K562 (cell line): ENCODE measurements at regions not wholly inside any gene's neighbourhood (a gene's known extent, or its start where the extent isn't known, plus 50 kb on each side); places are given as distances from the start of the nearest gene placed in this dataset.

ENCODE experiments used
- ATAC-seq: fragments of 200-7000 bp; cut with Tn5 transposase; 3 replicates; pipeline ENCODE4 v1.9.1; 2020; ENCODE audit warnings: moderate library complexity
- BruUV-seq: library from RNA; stranded (reverse); fragments of 400-500 nt; replicated peaks from 2 replicates; lab custom pipeline; 2021; lab: Mats Ljungman, UMichigan
- CTCF ChIA-PET: fragments of 300-600 bp; formaldehyde crosslinking; extraction: SDS; loops from one replicate; lab custom pipeline; 2021; ENCODE audit warnings: low intra/inter-chr PET ratio; lab: Yijun Ruan, JAX
- POLR2A ChIA-PET: fragments of 300-600, 350-650 bp; sonication (Branson Sonifier 250); formaldehyde crosslinking; extraction: SDS; loops from one replicate; lab custom pipeline; 2021; ENCODE audit warnings: antibody characterized with exemption, inconsistent platforms; lab: Yijun Ruan, JAX
- DNase-seq, 4 experiments: peaks; one replicate each; pipeline versions ENCODE4 v3.0.0 to v3.0.0-alpha.2; 2011 to 2018; ENCODE audit warnings: low spot score in 3 of 4, mixed read lengths in 3 of 4; ENCODE audit errors: extremely low read depth in 1 of 4
- FAIRE-seq: peaks from 2 replicates; lab custom pipeline; 2011; peaks lifted over from hg19 to GRCh38; lab: Jason Lieb, UNC
- H2AFZ ChIP-seq: 2 replicates; pipeline ENCODE4 v1.6.0; 2011; ENCODE audit warnings: low read depth, low read length, control low read depth, inconsistent platforms
- H3K27ac ChIP-seq: fragments of 200-600 bp; 3 replicates; pipeline ENCODE4 v1.8.0; 2011; ENCODE audit warnings: low read depth, mild to moderate bottlenecking, control low read depth, inconsistent platforms, low read length, moderate library complexity, mixed read lengths; ENCODE audit errors: extremely low read depth
- H3K27me3 ChIP-seq, 2 experiments: fragments of 300-600 bp in 1 of 2; 2 replicates in 1 of 2; 3 replicates in 1 of 2; pipeline versions ENCODE4 v1.6.0 to v1.8.0; 2011; ENCODE audit warnings: inconsistent platforms in 2 of 2, low read length in 2 of 2, mild to moderate bottlenecking in 1 of 2, mixed read lengths in 1 of 2, moderate library complexity in 1 of 2; ENCODE audit not compliant: control insufficient read depth in 2 of 2, insufficient read depth in 2 of 2
- H3K36me3 ChIP-seq: fragments of 300-600 bp; 3 replicates; pipeline ENCODE4 v1.8.0; 2011; ENCODE audit warnings: mild to moderate bottlenecking, low read length, inconsistent platforms; ENCODE audit not compliant: control insufficient read depth, insufficient read depth
- H3K4me1 ChIP-seq, 2 experiments: fragments of 200-600 bp in 1 of 2; replicated peaks in 1 of 2; 2 replicates in 1 of 2; 3 replicates in 1 of 2; pipeline versions ENCODE4 v1.5.1 to v1.8.0; 2011; ENCODE audit warnings: inconsistent platforms in 2 of 2, low read length in 2 of 2, mild to moderate bottlenecking in 1 of 2, mixed read lengths in 1 of 2, moderate library complexity in 1 of 2; ENCODE audit not compliant: control insufficient read depth in 2 of 2, insufficient read depth in 2 of 2
- H3K4me2 ChIP-seq: 2 replicates; pipeline ENCODE4 v1.6.1; 2011; ENCODE audit warnings: low read length, control low read depth, inconsistent platforms, mixed read lengths; ENCODE audit not compliant: insufficient read depth
- H3K4me3 ChIP-seq: fragments of 200-600 bp; sonication (generic), shearing (Covaris generic); 2 replicates; pipeline ENCODE4 v1.5.1; 2016; ENCODE audit warnings: control low read depth, inconsistent platforms
- H3K79me2 ChIP-seq: fragments of 200-600 bp; 3 replicates; pipeline ENCODE4 v1.8.0; 2011; ENCODE audit warnings: low read length, inconsistent platforms; ENCODE audit not compliant: control insufficient read depth, insufficient read depth
- H3K9ac ChIP-seq, 2 experiments: 2 replicates each; pipeline versions ENCODE4 v1.6.0 to v1.6.1; 2011; ENCODE audit warnings: low read depth in 2 of 2, low read length in 2 of 2, control low read depth in 1 of 2, inconsistent platforms in 1 of 2, mild to moderate bottlenecking in 1 of 2, mixed read lengths in 1 of 2; ENCODE audit not compliant: insufficient read depth in 1 of 2
- H3K9me1 ChIP-seq: one replicate; pipeline ENCODE4 v1.6.0; 2011; ENCODE audit warnings: inconsistent platforms, mild to moderate bottlenecking, low read length, moderate library complexity; ENCODE audit not compliant: control insufficient read depth, insufficient read depth
- H3K9me3 ChIP-seq: replicated peaks from 2 replicates; pipeline ENCODE4 v1.5.1; 2011; ENCODE audit warnings: low read depth, low read length, inconsistent platforms; ENCODE audit not compliant: control insufficient read depth, insufficient read depth
- H4K20me1 ChIP-seq: replicated peaks from 2 replicates; pipeline ENCODE4 v1.6.1; 2011; ENCODE audit warnings: low read length, inconsistent platforms, mixed read lengths; ENCODE audit not compliant: control insufficient read depth, insufficient read depth
- HEY1 ChIP-seq: fragments of 250-450 bp; sonication (Bioruptor Pico); IDR thresholded peaks from 2 replicates; pipeline ENCODE4 v1.5.0; 2020; ENCODE audit warnings: mild to moderate bottlenecking, moderate library complexity, borderline replicate concordance
- WGBS: fragments of 100-300 bp; shearing (Covaris generic); methylation state at CpG from one replicate; pipeline ENCODE4 v1.1.6; 2016; ENCODE audit warnings: low coverage, mixed read lengths; ENCODE audit not compliant: insufficient coverage; ENCODE audit errors: missing lambda C conversion rate; 5-methylcytosine and 5-hydroxymethylcytosine counted together
- in situ Hi-C: fragments of 300-500 bp; cut with MboI; formaldehyde crosslinking; loops from 4 replicates; pipeline ENCODE4 v1.15.0; 2018; ENCODE audit warnings: inconsistent platforms, mixed read lengths
- intact Hi-C: fragments of 100-400 bp; cut with micrococcal nuclease; formaldehyde crosslinking; loops from 2 replicates; pipeline ENCODE4 v1.14.2; 2022
- TF ChIP-seq, protein P1 (sequence below), 2 experiments: fragments of 450-650 bp; formaldehyde crosslinking in 1 of 2; IDR thresholded peaks; 2 replicates each; pipeline versions ENCODE4 v1.4.0 to v1.6.1; 2014 to 2020; ENCODE audit warnings: mild to moderate bottlenecking in 2 of 2, borderline replicate concordance in 1 of 2, low read depth in 1 of 2
- TF ChIP-seq, protein P2 (sequence below), 3 experiments: fragments of 200-800 bp in 1 of 3; fragments of 250-450 bp in 1 of 3; fragments of 450-650 bp in 1 of 3; sonication (Bioruptor Pico) in 1 of 3; sonication (Bioruptor generic) in 1 of 3; formaldehyde crosslinking in 1 of 3; IDR thresholded peaks; 2 replicates each; pipeline versions ENCODE4 v1.6.1 to v1.8.0; 2016 to 2022; ENCODE audit warnings: mild to moderate bottlenecking in 2 of 3, missing genetic modification characterization in 2 of 3, missing compliant biosample characterization in 1 of 3, moderate library complexity in 1 of 3

DNA sequence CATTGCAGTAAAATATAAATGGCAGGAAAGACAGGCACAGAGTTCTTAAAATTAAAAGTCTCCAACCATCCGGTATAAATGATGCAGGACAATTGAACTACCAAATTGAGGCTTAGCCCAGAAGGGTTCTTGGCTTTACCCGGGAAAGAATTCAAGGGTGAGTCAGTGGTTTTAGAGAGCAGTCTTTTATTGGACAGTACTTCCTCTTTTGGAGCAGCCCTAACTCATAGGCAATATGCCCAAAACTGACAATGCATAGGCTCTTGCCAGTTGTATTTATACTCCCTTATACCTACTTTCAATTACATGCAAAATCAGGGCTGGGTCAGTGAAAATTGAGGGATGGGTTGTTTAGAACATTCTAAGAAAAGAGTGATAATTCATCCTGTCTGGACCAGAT is 1628.9 kb upstream of the PRMT6 start:
- ChIA-PET CTCF (no interaction called here), POLR2A (no interaction called here)
- H3K4me3 ChIP-seq: no peak overlapping the region
- no peaks in the 10 kb centered on the region; the same call in 1 of the 2 replicates for H3K9me3 ChIP-seq
- H4K20me1 ChIP-seq: no peaks in the 10 kb centered on the region
- TF ChIP-seq, protein P1, sequence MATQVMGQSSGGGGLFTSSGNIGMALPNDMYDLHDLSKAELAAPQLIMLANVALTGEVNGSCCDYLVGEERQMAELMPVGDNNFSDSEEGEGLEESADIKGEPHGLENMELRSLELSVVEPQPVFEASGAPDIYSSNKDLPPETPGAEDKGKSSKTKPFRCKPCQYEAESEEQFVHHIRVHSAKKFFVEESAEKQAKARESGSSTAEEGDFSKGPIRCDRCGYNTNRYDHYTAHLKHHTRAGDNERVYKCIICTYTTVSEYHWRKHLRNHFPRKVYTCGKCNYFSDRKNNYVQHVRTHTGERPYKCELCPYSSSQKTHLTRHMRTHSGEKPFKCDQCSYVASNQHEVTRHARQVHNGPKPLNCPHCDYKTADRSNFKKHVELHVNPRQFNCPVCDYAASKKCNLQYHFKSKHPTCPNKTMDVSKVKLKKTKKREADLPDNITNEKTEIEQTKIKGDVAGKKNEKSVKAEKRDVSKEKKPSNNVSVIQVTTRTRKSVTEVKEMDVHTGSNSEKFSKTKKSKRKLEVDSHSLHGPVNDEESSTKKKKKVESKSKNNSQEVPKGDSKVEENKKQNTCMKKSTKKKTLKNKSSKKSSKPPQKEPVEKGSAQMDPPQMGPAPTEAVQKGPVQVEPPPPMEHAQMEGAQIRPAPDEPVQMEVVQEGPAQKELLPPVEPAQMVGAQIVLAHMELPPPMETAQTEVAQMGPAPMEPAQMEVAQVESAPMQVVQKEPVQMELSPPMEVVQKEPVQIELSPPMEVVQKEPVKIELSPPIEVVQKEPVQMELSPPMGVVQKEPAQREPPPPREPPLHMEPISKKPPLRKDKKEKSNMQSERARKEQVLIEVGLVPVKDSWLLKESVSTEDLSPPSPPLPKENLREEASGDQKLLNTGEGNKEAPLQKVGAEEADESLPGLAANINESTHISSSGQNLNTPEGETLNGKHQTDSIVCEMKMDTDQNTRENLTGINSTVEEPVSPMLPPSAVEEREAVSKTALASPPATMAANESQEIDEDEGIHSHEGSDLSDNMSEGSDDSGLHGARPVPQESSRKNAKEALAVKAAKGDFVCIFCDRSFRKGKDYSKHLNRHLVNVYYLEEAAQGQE (IDR thresholded peaks at IDR 0.05; ENCODE audit: borderline replicate concordance): no peak
- TF ChIP-seq, protein P1 (CRISPR knock-in tag; IDR thresholded peaks at IDR 0.05; ENCODE audit: low read depth): no peak
- TF ChIP-seq, protein P2, sequence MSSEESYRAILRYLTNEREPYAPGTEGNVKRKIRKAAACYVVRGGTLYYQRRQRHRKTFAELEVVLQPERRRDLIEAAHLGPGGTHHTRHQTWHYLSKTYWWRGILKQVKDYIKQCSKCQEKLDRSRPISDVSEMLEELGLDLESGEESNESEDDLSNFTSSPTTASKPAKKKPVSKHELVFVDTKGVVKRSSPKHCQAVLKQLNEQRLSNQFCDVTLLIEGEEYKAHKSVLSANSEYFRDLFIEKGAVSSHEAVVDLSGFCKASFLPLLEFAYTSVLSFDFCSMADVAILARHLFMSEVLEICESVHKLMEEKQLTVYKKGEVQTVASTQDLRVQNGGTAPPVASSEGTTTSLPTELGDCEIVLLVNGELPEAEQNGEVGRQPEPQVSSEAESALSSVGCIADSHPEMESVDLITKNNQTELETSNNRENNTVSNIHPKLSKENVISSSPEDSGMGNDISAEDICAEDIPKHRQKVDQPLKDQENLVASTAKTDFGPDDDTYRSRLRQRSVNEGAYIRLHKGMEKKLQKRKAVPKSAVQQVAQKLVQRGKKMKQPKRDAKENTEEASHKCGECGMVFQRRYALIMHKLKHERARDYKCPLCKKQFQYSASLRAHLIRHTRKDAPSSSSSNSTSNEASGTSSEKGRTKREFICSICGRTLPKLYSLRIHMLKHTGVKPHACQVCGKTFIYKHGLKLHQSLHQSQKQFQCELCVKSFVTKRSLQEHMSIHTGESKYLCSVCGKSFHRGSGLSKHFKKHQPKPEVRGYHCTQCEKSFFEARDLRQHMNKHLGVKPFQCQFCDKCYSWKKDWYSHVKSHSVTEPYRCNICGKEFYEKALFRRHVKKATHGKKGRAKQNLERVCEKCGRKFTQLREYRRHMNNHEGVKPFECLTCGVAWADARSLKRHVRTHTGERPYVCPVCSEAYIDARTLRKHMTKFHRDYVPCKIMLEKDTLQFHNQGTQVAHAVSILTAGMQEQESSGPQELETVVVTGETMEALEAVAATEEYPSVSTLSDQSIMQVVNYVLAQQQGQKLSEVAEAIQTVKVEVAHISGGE (CRISPR knock-in tag; IDR thresholded peaks at IDR 0.05): no peak
- TF ChIP-seq HEY1 (CRISPR knock-in tag): no peak
- H3K4me2 ChIP-seq: no peak overlapping the region
- no peak overlapping the region for H2AFZ ChIP-seq
- no peak for ATAC-seq
- in situ Hi-C loops: no loop called here
- H3K36me3 ChIP-seq: no peaks in the 10 kb centered on the region
- H3K9ac ChIP-seq: no peak overlapping the region
- no peaks in the 10 kb centered on the region for H3K79me2 ChIP-seq
- no peak overlapping the region for H3K27ac ChIP-seq
- DNase-seq: no peak
- BruUV-seq: no TSS peak
- 11% methylated on average over 2 of the region's 2 CpGs for WGBS
- no peaks in the 10 kb centered on the region for H3K4me1 ChIP-seq
- no peaks in the 10 kb centered on the region for H3K9me1 ChIP-seq
- H3K27me3 ChIP-seq: no peaks in the 10 kb centered on the region
- intact Hi-C loops: no loop called here
- no peak for FAIRE-seq
